Lower leg skin (tissue), 4 donors: ENCODE measurements at regions not wholly inside any gene's neighbourhood (a gene's known extent, or its start where the extent isn't known, plus 50 kb on each side); places are given as distances from the start of the nearest gene placed in this dataset.

Experiments
- DNase-seq, 2 donors: peaks; one replicate each; pipeline ENCODE4 v3.0.0-alpha.2; 2019; ENCODE audit warnings: low spot score in 2 of 2
- H3K4me3 ChIP-seq: fragments of 200-600 bp; sonication (generic); 2 replicates; pipeline ENCODE4 v1.5.1; 2017; ENCODE audit warnings: mild to moderate bottlenecking, low read depth; ENCODE audit not compliant: poor library complexity, severe bottlenecking
- POLR2A ChIP-seq, 2 donors: fragments of 450-650 bp; IDR thresholded peaks; one replicate each; pipeline ENCODE4 v1.6.1; 2016 to 2017; ENCODE audit warnings: antibody characterized with exemption in 2 of 2, mild to moderate bottlenecking in 1 of 2, moderate library complexity in 1 of 2
- WGBS, 2 donors: methylation state at CpG; one replicate each; pipeline ENCODE4 v1.1.5; 2018; 5-methylcytosine and 5-hydroxymethylcytosine counted together
- intact Hi-C: fragments of 100-400 bp; cut with DNase I; formaldehyde crosslinking; loops from one replicate; pipeline ENCODE4 v1.15.0; 2023; ENCODE audit warnings: low total_unique reads
- TF ChIP-seq, protein P1 (sequence below), 3 donors: fragments of 450-650 bp; IDR thresholded peaks; one replicate each; pipeline ENCODE4 v1.5.1; 2016; ENCODE audit warnings: antibody characterized with exemption in 3 of 3, mild to moderate bottlenecking in 3 of 3, moderate library complexity in 2 of 3

DNA sequence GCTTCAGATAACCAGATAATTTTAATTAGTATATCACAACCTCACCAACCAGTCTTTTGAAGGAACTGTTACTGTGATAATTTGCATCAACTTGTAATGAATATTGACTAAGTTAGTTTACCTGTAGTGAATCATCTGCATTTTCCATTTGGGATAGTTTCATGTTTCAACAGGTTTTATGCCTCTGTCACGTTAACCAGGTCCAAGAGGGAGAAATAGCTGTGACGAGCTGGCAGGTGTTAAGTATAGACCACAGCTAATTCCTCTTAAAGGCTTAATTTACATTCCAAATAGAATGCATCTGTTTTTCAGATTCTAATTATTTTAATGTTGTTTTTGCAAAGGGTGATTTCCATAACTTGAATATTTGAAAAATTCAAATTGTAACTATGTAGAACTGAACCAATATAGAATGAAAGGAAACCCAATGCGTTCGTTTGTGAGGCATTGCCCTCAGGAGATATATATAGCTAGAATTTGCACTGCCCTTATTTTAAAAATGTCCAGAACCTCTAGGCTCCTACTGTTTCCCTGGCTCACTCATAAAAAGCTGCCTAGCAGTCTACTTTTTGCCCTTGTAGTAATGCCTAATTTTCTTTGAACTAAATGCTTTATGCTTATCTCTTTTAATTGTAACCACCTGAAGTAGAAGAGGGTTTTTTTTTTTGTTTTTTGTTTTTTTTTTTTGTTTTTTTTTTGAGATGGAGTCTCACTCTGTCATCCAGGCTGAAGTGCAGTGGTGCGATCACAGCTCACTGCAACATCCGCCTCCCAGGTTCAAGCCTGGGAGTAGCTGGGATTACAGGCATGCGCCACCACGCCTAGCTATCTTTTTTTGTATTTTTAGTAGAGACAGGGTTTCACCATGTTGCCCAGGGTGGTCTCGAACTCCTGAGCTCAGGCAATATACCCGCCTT is 270.5 kb downstream of the SMARCA2 start:
- WGBS, 2 donors, result 70 to 74% methylated on average over 10 of the region's 10 CpGs
- TF ChIP-seq, protein P1, sequence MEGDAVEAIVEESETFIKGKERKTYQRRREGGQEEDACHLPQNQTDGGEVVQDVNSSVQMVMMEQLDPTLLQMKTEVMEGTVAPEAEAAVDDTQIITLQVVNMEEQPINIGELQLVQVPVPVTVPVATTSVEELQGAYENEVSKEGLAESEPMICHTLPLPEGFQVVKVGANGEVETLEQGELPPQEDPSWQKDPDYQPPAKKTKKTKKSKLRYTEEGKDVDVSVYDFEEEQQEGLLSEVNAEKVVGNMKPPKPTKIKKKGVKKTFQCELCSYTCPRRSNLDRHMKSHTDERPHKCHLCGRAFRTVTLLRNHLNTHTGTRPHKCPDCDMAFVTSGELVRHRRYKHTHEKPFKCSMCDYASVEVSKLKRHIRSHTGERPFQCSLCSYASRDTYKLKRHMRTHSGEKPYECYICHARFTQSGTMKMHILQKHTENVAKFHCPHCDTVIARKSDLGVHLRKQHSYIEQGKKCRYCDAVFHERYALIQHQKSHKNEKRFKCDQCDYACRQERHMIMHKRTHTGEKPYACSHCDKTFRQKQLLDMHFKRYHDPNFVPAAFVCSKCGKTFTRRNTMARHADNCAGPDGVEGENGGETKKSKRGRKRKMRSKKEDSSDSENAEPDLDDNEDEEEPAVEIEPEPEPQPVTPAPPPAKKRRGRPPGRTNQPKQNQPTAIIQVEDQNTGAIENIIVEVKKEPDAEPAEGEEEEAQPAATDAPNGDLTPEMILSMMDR (IDR thresholded peaks at IDR 0.05), result no peak
- TF ChIP-seq POLR2A (IDR thresholded peaks at IDR 0.05), result no peak
- intact Hi-C loops, result no loop called here

DNA sequence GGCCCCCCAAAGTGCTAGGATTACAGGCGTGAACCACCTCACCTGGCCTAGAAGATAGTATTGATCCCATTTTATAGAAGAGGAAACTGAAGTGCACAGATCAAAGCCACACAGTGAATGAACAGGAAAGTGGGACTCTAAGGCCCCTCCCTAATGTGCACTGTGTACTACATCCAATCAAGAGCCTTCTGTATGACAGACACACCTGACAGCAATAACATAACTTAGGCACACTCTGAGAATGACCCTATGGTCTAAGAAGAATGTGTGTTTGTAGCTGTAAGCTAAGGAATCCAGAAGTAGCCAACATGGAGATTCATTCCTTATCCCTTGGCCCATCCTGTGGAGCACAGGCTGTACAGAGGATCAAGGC is 271.2 kb downstream of the SMARCA2 start:
- no peak for TF ChIP-seq POLR2A (IDR thresholded peaks at IDR 0.05)
- TF ChIP-seq, protein P1 (IDR thresholded peaks at IDR 0.05), result no peak
- 88 to 90% methylated on average over 1 of the region's 1 CpG for WGBS, 2 donors

More for the DNA sequence above, 270.5 kb downstream of the SMARCA2 start:
- no peak for DNase-seq
- H3K4me3 ChIP-seq, result no peak overlapping the region

DNA sequence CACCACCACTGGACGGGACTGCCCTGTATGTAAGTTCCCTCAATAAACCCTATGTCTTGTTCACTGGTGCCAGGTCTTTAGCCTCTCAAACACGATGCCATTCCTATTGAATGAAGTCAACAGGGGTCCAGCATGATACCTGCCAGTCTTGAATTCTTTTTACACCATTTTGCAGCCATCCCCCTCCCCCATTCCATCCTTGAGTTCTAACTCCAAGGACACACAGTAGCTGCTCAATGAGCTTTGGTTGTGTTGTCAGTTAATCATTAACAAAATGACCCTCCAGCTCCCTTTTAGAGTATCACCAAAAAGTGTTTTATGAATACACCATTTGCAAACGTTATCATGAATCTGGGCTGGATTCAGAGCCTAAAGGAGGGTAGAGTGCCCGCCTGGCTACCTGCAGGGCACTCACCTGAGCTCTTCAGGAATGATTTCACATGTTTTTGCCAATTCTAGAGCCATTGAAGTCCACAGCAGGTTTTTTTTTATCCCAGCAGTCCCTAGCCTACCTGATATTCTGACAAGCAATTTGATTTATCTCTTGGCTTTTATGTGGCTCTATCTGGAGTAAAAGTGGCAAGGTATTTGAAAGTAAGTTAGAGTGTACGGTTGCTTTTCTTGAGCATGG is 271.8 kb downstream of the SMARCA2 start:
- no peak for DNase-seq
- TF ChIP-seq, protein P1 (IDR thresholded peaks at IDR 0.05), result no peak
- no peak for TF ChIP-seq POLR2A (IDR thresholded peaks at IDR 0.05)
- 71 to 81% methylated on average over 5 of the region's 5 CpGs for WGBS, 2 donors
- H3K4me3 ChIP-seq, result no peak overlapping the region
- intact Hi-C loops, result no loop called here

More for the DNA sequence above, 271.2 kb downstream of the SMARCA2 start:
- intact Hi-C loops, result no loop called here
- H3K4me3 ChIP-seq, result no peak overlapping the region
- DNase-seq, result no peak

DNA sequence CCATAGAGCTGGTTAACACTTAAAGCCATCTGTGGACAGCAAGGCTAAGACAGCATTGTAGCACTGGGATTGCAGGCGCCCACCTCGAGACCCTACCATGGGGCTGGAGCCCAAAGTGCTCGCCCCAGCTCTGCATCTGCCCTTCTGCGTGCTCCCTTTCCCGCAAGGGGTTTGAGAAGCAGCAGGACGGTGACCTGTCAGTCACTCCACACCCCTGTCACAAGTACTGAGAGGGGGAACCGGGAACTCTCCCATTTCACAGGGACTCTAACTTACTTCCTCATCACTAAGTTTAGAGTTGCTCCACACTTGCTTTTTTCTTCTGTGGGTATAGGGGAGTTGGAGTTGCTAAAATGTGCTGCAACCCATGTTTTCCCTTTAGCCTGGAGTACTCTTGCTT is 273.2 kb downstream of the SMARCA2 start:
- no peak for DNase-seq
- no peak overlapping the region for H3K4me3 ChIP-seq
- TF ChIP-seq, protein P1 (IDR thresholded peaks at IDR 0.05), result no peak
- no peak for TF ChIP-seq POLR2A (IDR thresholded peaks at IDR 0.05)
- intact Hi-C loops, result no loop called here
- 92 to 96% methylated on average over 7 of the region's 7 CpGs for WGBS, 2 donors

DNA sequence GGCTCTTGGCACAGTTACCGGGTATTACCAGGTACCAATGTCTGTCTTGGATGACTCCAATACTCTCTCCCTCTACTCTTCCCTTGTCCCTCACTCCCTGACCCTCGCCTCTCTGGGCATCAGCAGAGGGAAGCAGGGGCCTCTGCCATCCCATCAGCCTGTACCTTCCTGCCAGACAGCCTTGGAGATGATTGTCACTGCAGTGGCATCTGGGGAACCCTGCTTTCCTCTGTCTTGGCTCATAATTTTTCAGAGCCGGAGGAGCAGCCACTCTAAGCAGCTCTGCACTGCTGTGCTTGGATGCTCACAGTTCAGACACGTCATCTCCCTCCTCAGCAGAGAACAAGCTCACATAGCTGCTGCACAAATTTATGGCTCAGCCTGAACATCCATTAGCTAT is 274.1 kb downstream of the SMARCA2 start:
- WGBS, 2 donors, result 81 to 90% methylated on average over 4 of the region's 4 CpGs
- DNase-seq, result no peak
- H3K4me3 ChIP-seq, result no peak overlapping the region
- no peak for TF ChIP-seq POLR2A (IDR thresholded peaks at IDR 0.05)
- TF ChIP-seq, protein P1 (IDR thresholded peaks at IDR 0.05), result no peak
- intact Hi-C loops, result no loop called here
